Endodermal cell (in vitro differentiated cells): ENCODE measurements at regions not wholly inside any gene's neighbourhood (a gene's known extent, or its start where the extent isn't known, plus 50 kb on each side); places are given as distances from the start of the nearest gene placed in this dataset.

Source experiments
- DNase-seq: peaks from one replicate; pipeline ENCODE4 v3.0.0-alpha.2; 2017
- H3K27ac ChIP-seq: 2 replicates; pipeline ENCODE4 v1.5.1; 2013; ENCODE audit warnings: mild to moderate bottlenecking, low read depth, low read length, moderate library complexity
- H3K27me3 ChIP-seq: 2 replicates; pipeline ENCODE4 v1.6.1; 2013; ENCODE audit warnings: mild to moderate bottlenecking, low read length, moderate library complexity; ENCODE audit not compliant: insufficient read depth, control insufficient read depth, poor library complexity, severe bottlenecking
- H3K36me3 ChIP-seq: 2 replicates; pipeline ENCODE4 v1.7.0; 2013; ENCODE audit warnings: mild to moderate bottlenecking, low read length, moderate library complexity; ENCODE audit not compliant: control insufficient read depth, insufficient read depth
- H3K4me1 ChIP-seq: one replicate; pipeline ENCODE4 v1.7.0; 2013; ENCODE audit warnings: low read length; ENCODE audit not compliant: control insufficient read depth, insufficient read depth
- H3K4me3 ChIP-seq: 2 replicates; pipeline ENCODE4 v1.5.1; 2013; ENCODE audit warnings: mild to moderate bottlenecking, low read length, moderate library complexity
- H3K9ac ChIP-seq: 2 replicates; pipeline ENCODE4 v1.6.1; 2013; ENCODE audit warnings: mild to moderate bottlenecking, low read length, moderate library complexity; ENCODE audit not compliant: poor library complexity, severe bottlenecking; ENCODE audit errors: extremely low read depth
- H3K9me3 ChIP-seq: 2 replicates; pipeline ENCODE4 v1.6.1; 2013; ENCODE audit warnings: mild to moderate bottlenecking, low read length, moderate library complexity; ENCODE audit not compliant: control insufficient read depth
- H3K27ac Mint-ChIP-seq: 2 replicates; pipeline ENCODE4 v1.8.0; 2020; ENCODE audit warnings: mixed read lengths
- H3K27me3 Mint-ChIP-seq: 2 replicates; pipeline ENCODE4 v1.8.0; 2021; ENCODE audit warnings: mild to moderate bottlenecking, mixed read lengths; ENCODE audit not compliant: insufficient read depth
- H3K36me3 Mint-ChIP-seq: 2 replicates; pipeline ENCODE4 v1.8.0; 2020; ENCODE audit warnings: low read depth, mixed read lengths
- H3K4me1 Mint-ChIP-seq: 2 replicates; pipeline ENCODE4 v1.8.0; 2020; ENCODE audit warnings: mixed read lengths
- H3K4me3 Mint-ChIP-seq: 2 replicates; pipeline ENCODE4 v1.8.0; 2020; ENCODE audit warnings: mild to moderate bottlenecking, moderate library complexity, mixed read lengths
- H3K9me3 Mint-ChIP-seq: 2 replicates; pipeline ENCODE4 v1.8.0; 2020; ENCODE audit warnings: mild to moderate bottlenecking, mixed read lengths
- WGBS, 2 experiments: methylation state at CpG; one replicate each; pipeline versions ENCODE4 v1.1.5 to v1.1.7; 2013; ENCODE audit warnings: missing lambda C conversion rate in 2 of 2, mixed read lengths in 1 of 2; ENCODE audit not compliant: insufficient coverage in 1 of 2, insufficient read length in 1 of 2; 5-methylcytosine and 5-hydroxymethylcytosine counted together
- TF ChIP-seq, protein P1 (sequence below): fragments of 200-600 bp; sonication (generic); conservative IDR thresholded peaks from 2 replicates; pipeline ENCODE4 v1.5.0; 2021; ENCODE audit warnings: antibody characterized with exemption, mild to moderate bottlenecking

DNA sequence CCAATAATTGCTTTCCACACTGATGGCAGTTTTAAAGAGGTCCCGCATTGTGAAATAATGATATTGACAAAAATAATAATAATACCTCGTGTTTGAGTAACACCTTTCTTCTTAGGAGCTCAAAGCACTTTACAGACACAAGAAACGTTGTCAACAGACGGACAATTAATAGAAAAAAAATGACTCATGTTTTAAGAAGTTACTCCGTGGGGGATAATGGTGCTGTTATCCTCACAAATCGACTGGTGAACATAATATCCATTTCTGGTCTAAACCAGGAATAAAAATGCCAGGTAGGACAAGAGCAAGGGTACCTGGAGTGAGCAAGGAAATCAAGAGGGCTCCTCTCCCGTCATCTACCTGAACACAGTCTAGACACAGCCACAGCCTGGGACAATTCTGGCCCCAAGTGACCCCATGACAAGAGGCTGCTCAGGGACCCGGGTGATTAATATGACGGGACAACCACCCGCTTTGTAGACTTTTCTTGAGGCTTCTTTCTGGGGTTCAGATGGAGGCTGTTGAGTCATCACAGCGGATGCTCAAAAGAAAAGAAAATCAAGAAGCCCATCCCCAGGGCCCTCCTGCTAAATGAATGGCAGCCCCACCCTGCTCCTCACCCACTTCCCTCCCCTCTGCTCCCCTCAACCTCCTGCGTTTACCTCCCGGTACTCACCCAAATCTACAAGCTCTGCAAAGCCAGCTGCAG lies 146.2 kb upstream of the IRF2BP2 start:
- H3K9me3 Mint-ChIP-seq, result no peaks in the 10 kb centered on the region
- Histone ChIP-seq H3K27me3 (no peaks in the 10 kb centered on the region), H3K4me3 (no peak overlapping the region), H3K36me3 (no peaks in the 10 kb centered on the region), H3K4me1 (peaks cover 19% of the 10 kb centered on the region), H3K9me3 (no peaks in the 10 kb centered on the region), H3K27ac (no peak overlapping the region), H3K9ac (no peak overlapping the region)
- 91 to 92% methylated on average over 8 to 13 of the region's 13 CpGs for WGBS, 2 experiments
- no peaks in the 10 kb centered on the region for H3K36me3 Mint-ChIP-seq
- H3K4me1 Mint-ChIP-seq, result peaks cover 29% of the 10 kb centered on the region
- H3K27ac Mint-ChIP-seq, result no peak overlapping the region
- TF ChIP-seq, protein P1, sequence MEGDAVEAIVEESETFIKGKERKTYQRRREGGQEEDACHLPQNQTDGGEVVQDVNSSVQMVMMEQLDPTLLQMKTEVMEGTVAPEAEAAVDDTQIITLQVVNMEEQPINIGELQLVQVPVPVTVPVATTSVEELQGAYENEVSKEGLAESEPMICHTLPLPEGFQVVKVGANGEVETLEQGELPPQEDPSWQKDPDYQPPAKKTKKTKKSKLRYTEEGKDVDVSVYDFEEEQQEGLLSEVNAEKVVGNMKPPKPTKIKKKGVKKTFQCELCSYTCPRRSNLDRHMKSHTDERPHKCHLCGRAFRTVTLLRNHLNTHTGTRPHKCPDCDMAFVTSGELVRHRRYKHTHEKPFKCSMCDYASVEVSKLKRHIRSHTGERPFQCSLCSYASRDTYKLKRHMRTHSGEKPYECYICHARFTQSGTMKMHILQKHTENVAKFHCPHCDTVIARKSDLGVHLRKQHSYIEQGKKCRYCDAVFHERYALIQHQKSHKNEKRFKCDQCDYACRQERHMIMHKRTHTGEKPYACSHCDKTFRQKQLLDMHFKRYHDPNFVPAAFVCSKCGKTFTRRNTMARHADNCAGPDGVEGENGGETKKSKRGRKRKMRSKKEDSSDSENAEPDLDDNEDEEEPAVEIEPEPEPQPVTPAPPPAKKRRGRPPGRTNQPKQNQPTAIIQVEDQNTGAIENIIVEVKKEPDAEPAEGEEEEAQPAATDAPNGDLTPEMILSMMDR, result no peak
- H3K4me3 Mint-ChIP-seq, result no peak overlapping the region
- DNase-seq, result no peak
- H3K27me3 Mint-ChIP-seq, result peaks cover 13% of the 10 kb centered on the region

DNA sequence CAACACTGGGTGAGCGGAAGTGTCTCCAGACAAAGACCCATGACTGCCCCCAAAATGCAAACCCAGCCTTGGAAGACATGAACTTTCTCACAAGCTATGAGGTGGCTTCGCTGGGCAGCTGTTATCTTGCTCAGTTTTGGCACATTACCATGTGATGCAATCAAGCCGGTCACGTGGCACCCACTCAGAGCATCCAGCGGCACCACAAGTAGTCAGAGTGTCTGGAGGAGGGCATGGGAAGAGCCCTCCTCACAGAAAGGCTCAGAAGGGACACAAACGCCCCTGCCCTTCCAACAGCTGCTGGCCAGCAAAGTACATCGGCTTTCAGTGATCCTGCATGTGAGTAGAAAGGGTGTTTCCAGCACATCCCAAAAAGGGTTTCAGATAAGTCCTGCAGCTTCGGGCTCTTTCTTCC lies 145.5 kb upstream of the IRF2BP2 start:
- Mint-ChIP-seq H3K27ac (no peak overlapping the region), H3K27me3 (peaks cover 13% of the 10 kb centered on the region), H3K4me1 (peaks cover 33% of the 10 kb centered on the region), H3K36me3 (no peaks in the 10 kb centered on the region), H3K4me3 (no peak overlapping the region), H3K9me3 (no peaks in the 10 kb centered on the region)
- H3K27ac ChIP-seq, result no peak overlapping the region
- peaks cover 24% of the 10 kb centered on the region for H3K4me1 ChIP-seq
- H3K4me3 ChIP-seq, result no peak overlapping the region
- H3K27me3 ChIP-seq, result no peaks in the 10 kb centered on the region
- TF ChIP-seq, protein P1, result no peak
- H3K36me3 ChIP-seq, result no peaks in the 10 kb centered on the region
- DNase-seq, result no peak
- H3K9me3 ChIP-seq, result no peaks in the 10 kb centered on the region
- WGBS, 2 experiments, result 94 to 95% methylated on average over 6 to 8 of the region's 8 CpGs
- no peak overlapping the region for H3K9ac ChIP-seq

- Mint-ChIP-seq H3K36me3 (no peaks in the 10 kb centered on the region), H3K27ac (no peak overlapping the region), H3K4me3 (no peak overlapping the region), H3K4me1 (peaks cover 34% of the 10 kb centered on the region), H3K27me3 (peaks cover 13% of the 10 kb centered on the region), H3K9me3 (no peaks in the 10 kb centered on the region)
- no peaks in the 10 kb centered on the region for H3K27me3 ChIP-seq
- no peaks in the 10 kb centered on the region for H3K9me3 ChIP-seq
- H3K4me1 ChIP-seq, result peaks cover 29% of the 10 kb centered on the region
- H3K27ac ChIP-seq, result no peak overlapping the region
- DNase-seq, result no peak
- no peak overlapping the region for H3K4me3 ChIP-seq
- H3K36me3 ChIP-seq, result no peaks in the 10 kb centered on the region
- H3K9ac ChIP-seq, result no peak overlapping the region
- TF ChIP-seq, protein P1, result no peak
- 85 to 92% methylated on average over 2 to 3 of the region's 3 CpGs for WGBS, 2 experiments
Observed at GRCh38 chr1:234753979-234754378, 144.0 kb upstream of the IRF2BP2 start.
